ENCODE measurements at regions not wholly inside any gene's neighbourhood (a gene's known extent, or its start where the extent isn't known, plus 50 kb on each side); places are given as distances from the start of the nearest gene placed in this dataset.

DNA sequence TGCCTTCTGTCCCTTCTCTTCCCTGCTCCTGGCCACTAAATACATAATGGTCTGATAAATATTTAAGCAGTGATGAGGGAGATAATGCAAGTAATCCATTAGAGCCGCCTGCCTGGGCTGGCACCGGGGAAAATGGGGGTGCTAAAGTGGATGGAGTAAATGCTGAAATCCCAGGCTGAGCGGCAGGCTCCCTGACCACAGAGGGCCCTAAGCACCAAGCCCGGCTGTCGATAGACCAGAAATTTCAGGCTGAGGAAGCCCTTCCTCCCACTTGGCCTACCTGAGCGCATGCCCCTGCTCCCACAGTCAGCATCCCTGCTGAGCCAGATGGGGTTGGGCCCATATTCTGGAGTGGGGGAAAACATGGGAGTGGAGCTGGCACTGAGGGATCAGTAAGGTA, 197.5 kb upstream of the SKOR2 start:
- no peak overlapping the region for H3K27ac ChIP-seq (ENCODE audit: low read depth in 1 of 3, low read length in 2 of 3)
- H3K9me3 ChIP-seq (ENCODE audit: control insufficient read depth in 2 of 2, insufficient read depth in 1 of 2, low read depth in 1 of 2, low read length in 1 of 2), result peaks cover 0 to 5% of the 10 kb centered on the region in 2 donors
- no peaks in the 10 kb centered on the region for H3K36me3 ChIP-seq (ENCODE audit: control insufficient read depth in 3 of 3, insufficient read depth in 2 of 3, low read depth in 1 of 3, low read length in 3 of 3)
- H3K4me3 ChIP-seq (ENCODE audit: low read depth in 1 of 3, low read length in 3 of 3), result no peak overlapping the region
- H3K27me3 ChIP-seq (ENCODE audit: control insufficient read depth in 3 of 3, insufficient read depth in 3 of 3, low read length in 3 of 3), result peaks cover 0 to 2% (median 0%) of the 10 kb centered on the region in 3 donors
- DNase-seq (no peak), FAIRE-seq (no peak)
- H3K4me1 ChIP-seq (ENCODE audit: control insufficient read depth in 3 of 3, insufficient read depth in 2 of 3, low read depth in 1 of 3, low read length in 2 of 3), result no peaks in the 10 kb centered on the region
- WGBS, 3 donors, result 79 to 84% (median 82%) methylated on average over 6 of the region's 6 CpGs

DNA sequence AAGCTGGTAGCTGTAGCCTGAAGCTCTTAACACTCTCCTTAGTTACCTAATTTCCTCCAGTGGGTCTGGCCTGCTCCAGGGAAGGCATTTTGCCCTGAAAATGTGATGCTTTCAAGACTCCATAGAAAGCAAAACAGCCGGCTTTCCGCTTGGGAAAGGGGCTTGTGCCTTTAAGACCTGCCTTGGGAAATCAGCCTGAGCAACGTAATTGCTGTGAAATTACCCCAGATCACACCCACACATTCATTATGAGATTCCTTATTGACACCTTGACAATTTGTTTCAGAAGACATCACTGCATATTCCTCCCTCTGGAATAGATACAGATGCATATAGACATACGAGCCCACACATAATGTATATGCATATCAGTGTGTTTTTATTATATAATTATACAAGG, 190.5 kb upstream of the SKOR2 start:
- Histone ChIP-seq H3K27ac (ENCODE audit: low read depth in 1 of 3, low read length in 2 of 3) (no peak overlapping the region), H3K4me3 (ENCODE audit: low read depth in 1 of 3, low read length in 3 of 3) (no peak overlapping the region), H3K4me1 (ENCODE audit: control insufficient read depth in 3 of 3, insufficient read depth in 2 of 3, low read depth in 1 of 3, low read length in 2 of 3) (no peaks in the 10 kb centered on the region), H3K27me3 (ENCODE audit: control insufficient read depth in 3 of 3, insufficient read depth in 3 of 3, low read length in 3 of 3) (no peaks in the 10 kb centered on the region), H3K9me3 (ENCODE audit: control insufficient read depth in 2 of 2, insufficient read depth in 1 of 2, low read depth in 1 of 2, low read length in 1 of 2) (peaks cover 0 to 5% of the 10 kb centered on the region in 2 donors), H3K36me3 (ENCODE audit: control insufficient read depth in 3 of 3, insufficient read depth in 2 of 3, low read depth in 1 of 3, low read length in 3 of 3) (no peaks in the 10 kb centered on the region)
- FAIRE-seq (no peak), DNase-seq (no peak)
- 58 to 61% (median 60%) methylated on average over 4 of the region's 4 CpGs for WGBS, 3 donors

DNA sequence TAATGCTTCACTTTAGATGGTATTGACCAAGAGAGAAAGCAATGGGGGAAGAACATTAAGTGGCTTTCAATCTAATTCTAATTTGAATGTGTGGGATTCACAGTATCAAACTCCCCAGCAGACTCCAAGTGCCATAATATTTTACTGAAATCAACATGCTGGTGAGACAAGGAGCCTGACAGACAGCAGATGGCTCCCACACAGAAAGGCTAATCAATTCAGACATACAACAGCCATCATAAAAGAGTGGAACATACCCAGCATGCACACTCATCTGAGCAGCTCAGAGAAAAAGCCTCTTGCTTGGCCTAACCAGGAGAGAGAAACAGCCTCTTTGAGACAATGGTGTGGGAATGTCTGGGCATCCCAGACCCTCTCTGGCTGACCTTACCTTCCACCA, 186.5 kb upstream of the SKOR2 start:
- H3K36me3 ChIP-seq (ENCODE audit: control insufficient read depth in 3 of 3, insufficient read depth in 2 of 3, low read depth in 1 of 3, low read length in 3 of 3), result no peaks in the 10 kb centered on the region
- H3K27ac ChIP-seq (ENCODE audit: low read depth in 1 of 3, low read length in 2 of 3), result no peak overlapping the region
- H3K27me3 ChIP-seq (ENCODE audit: control insufficient read depth in 3 of 3, insufficient read depth in 3 of 3, low read length in 3 of 3), result no peaks in the 10 kb centered on the region
- no peaks in the 10 kb centered on the region for H3K9me3 ChIP-seq (ENCODE audit: control insufficient read depth in 2 of 2, insufficient read depth in 1 of 2, low read depth in 1 of 2, low read length in 1 of 2)
- DNase-seq, result no peak
- FAIRE-seq, result no peak
- no peak overlapping the region for H3K4me3 ChIP-seq (ENCODE audit: low read depth in 1 of 3, low read length in 3 of 3)
- no peaks in the 10 kb centered on the region for H3K4me1 ChIP-seq (ENCODE audit: control insufficient read depth in 3 of 3, insufficient read depth in 2 of 3, low read depth in 1 of 3, low read length in 2 of 3)

DNA sequence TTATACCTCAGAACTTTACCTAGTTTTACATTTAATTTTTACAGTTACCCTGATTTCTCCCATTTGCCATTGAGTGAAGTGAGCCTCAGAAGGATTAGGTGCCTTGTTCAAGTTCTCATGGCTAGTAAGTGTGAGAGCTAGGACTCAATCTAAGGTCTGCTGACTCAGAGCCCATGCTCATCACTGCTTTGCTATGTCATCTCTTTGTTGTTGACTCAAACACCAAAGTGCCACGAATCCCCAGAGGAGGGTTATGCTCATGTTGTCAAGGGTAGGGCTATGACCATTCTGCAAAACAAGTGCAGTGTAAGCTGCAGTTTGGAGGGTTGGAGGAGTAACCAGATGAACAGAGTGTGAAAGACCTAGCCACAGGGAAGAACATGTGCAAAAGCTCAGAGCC, 185.4 kb upstream of the SKOR2 start:
- FAIRE-seq (no peak), DNase-seq (no peak)
- H3K4me1 ChIP-seq (ENCODE audit: control insufficient read depth in 3 of 3, insufficient read depth in 2 of 3, low read depth in 1 of 3, low read length in 2 of 3), result no peaks in the 10 kb centered on the region
- H3K36me3 ChIP-seq (ENCODE audit: control insufficient read depth in 3 of 3, insufficient read depth in 2 of 3, low read depth in 1 of 3, low read length in 3 of 3), result no peaks in the 10 kb centered on the region
- H3K27ac ChIP-seq (ENCODE audit: low read depth in 1 of 3, low read length in 2 of 3), result no peak overlapping the region
- 30 to 54% (median 36%) methylated on average over 1 of the region's 1 CpG for WGBS, 3 donors
- no peaks in the 10 kb centered on the region for H3K9me3 ChIP-seq (ENCODE audit: control insufficient read depth in 2 of 2, insufficient read depth in 1 of 2, low read depth in 1 of 2, low read length in 1 of 2)
- H3K27me3 ChIP-seq (ENCODE audit: control insufficient read depth in 3 of 3, insufficient read depth in 3 of 3, low read length in 3 of 3), result no peaks in the 10 kb centered on the region
- no peak overlapping the region for H3K4me3 ChIP-seq (ENCODE audit: low read depth in 1 of 3, low read length in 3 of 3)

DNA sequence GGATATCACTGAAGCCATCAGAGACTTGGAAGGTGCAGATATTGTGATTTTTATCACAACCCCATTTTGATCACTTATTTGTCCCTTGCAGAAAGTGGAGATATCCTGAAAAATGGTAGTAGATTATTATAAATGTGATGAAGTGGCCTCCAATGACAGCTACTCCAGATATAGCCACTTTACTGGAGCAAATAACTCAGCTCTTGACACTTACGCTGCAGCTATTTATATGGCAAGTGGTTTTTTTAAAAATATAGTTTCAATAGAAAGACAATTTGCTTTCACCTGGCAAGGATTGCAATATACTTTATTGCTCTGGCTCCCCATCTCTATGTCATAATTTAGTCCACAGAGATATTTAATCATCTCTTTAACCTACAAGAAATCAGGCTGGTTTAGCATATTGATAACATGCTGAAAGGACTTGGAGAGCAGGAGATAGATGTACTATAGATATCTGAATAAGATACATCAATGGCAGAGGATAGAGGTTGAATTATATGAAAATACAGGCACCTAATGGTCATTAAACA, 182.8 kb upstream of the SKOR2 start:
- H3K4me3 ChIP-seq (ENCODE audit: low read depth in 1 of 3, low read length in 3 of 3), result no peak overlapping the region
- WGBS, 3 donors, result 86 to 89% (median 89%) methylated on average over 1 of the region's 1 CpG
- FAIRE-seq, result no peak
- no peaks in the 10 kb centered on the region for H3K9me3 ChIP-seq (ENCODE audit: control insufficient read depth in 2 of 2, insufficient read depth in 1 of 2, low read depth in 1 of 2, low read length in 1 of 2)
- no peak for DNase-seq
- H3K27ac ChIP-seq (ENCODE audit: low read depth in 1 of 3, low read length in 2 of 3), result no peak overlapping the region
- H3K36me3 ChIP-seq (ENCODE audit: control insufficient read depth in 3 of 3, insufficient read depth in 2 of 3, low read depth in 1 of 3, low read length in 3 of 3), result no peaks in the 10 kb centered on the region
- H3K27me3 ChIP-seq (ENCODE audit: control insufficient read depth in 3 of 3, insufficient read depth in 3 of 3, low read length in 3 of 3), result no peaks in the 10 kb centered on the region
- H3K4me1 ChIP-seq (ENCODE audit: control insufficient read depth in 3 of 3, insufficient read depth in 2 of 3, low read depth in 1 of 3, low read length in 2 of 3), result no peaks in the 10 kb centered on the region

DNA sequence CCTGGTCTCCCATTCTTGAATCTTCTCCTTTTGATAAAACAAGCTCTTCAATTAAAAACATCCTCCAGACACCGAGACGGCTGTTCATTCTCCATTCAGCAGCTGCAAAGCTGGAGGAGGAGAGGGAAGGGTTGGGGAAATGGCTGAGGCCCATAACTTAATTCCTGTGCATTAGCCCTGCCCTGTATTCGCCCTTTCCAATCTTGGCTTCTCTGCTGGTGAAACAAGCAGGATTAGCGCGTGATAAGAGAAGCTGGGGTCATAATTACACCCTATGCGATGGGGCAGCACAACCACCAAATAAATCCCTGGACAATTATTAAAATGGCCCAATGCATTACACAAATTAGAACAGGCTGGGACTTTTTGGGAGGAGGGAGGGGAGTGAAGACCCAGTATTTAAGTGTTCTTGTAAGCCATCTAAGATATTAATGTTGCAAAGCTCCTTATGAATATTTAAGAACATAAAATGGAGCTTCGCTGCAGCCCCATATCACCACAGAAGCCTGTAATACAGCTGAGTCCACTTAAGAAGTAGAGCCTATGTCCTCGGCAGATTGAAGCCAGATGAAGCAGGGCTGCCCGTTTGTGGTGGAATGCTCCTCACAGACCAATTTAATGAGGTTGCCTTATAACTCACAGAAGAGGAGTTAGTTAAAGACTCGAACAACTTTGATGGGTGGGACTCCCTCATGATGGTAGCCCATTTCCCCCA, 176.6 kb upstream of the SKOR2 start:
- Histone ChIP-seq H3K9me3 (ENCODE audit: control insufficient read depth in 2 of 2, insufficient read depth in 1 of 2, low read depth in 1 of 2, low read length in 1 of 2) (no peaks in the 10 kb centered on the region), H3K27me3 (ENCODE audit: control insufficient read depth in 3 of 3, insufficient read depth in 3 of 3, low read length in 3 of 3) (peaks cover 0 to 3% (median 0%) of the 10 kb centered on the region in 3 donors), H3K27ac (ENCODE audit: low read depth in 1 of 3, low read length in 2 of 3) (no peak overlapping the region), H3K4me3 (ENCODE audit: low read depth in 1 of 3, low read length in 3 of 3) (no peak overlapping the region), H3K36me3 (ENCODE audit: control insufficient read depth in 3 of 3, insufficient read depth in 2 of 3, low read depth in 1 of 3, low read length in 3 of 3) (no peaks in the 10 kb centered on the region), H3K4me1 (ENCODE audit: control insufficient read depth in 3 of 3, insufficient read depth in 2 of 3, low read depth in 1 of 3, low read length in 2 of 3) (no peaks in the 10 kb centered on the region)
- DNase-seq (no peak), FAIRE-seq (no peak)
- 63 to 71% (median 66%) methylated on average over 10 of the region's 10 CpGs for WGBS, 3 donors

DNA sequence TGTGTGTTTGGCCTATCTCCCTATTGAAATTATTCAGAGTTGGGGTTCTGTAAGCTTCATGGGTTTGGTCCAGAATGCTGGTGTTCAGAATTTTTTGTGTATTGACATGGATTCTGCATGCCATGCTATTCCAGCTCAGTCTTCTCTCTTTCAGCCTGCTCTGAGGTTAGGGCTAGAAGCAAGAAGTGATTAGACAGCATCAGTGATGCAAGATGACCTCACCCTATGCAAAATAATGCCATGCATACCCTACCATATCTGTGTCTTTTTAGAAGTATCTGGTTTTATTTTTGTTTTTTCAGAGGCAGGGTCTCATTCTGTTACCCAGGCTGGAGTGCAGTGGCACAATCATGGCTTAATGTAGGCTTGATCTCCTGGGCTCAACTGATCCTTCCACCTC, 175.6 kb upstream of the SKOR2 start:
- DNase-seq (no peak), FAIRE-seq (no peak)
- Histone ChIP-seq H3K27me3 (ENCODE audit: control insufficient read depth in 3 of 3, insufficient read depth in 3 of 3, low read length in 3 of 3) (peaks cover 0 to 3% (median 0%) of the 10 kb centered on the region in 3 donors), H3K4me1 (ENCODE audit: control insufficient read depth in 3 of 3, insufficient read depth in 2 of 3, low read depth in 1 of 3, low read length in 2 of 3) (no peaks in the 10 kb centered on the region), H3K9me3 (ENCODE audit: control insufficient read depth in 2 of 2, insufficient read depth in 1 of 2, low read depth in 1 of 2, low read length in 1 of 2) (no peaks in the 10 kb centered on the region), H3K27ac (ENCODE audit: low read depth in 1 of 3, low read length in 2 of 3) (no peak overlapping the region), H3K4me3 (ENCODE audit: low read depth in 1 of 3, low read length in 3 of 3) (no peak overlapping the region), H3K36me3 (ENCODE audit: control insufficient read depth in 3 of 3, insufficient read depth in 2 of 3, low read depth in 1 of 3, low read length in 3 of 3) (no peaks in the 10 kb centered on the region)

DNA sequence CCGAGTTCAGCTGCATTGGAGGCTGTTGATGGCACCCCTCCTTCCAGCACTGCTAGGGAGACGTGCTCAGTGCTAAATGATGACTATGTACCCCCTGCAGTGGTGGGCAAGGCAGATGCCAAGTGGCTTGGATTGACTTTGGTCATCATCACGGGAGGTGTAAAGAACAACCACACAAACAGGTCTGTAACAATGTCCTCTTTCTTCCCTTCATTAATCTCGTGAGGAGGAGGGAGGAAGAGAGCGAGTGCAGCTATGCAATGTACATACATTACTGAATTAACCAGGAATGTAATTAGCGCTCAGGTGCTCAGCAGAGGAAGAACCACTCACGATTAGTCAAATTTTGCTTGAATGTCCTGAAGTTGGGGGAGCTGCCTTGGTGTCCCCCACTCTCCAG, 173.9 kb upstream of the SKOR2 start:
- Histone ChIP-seq H3K4me3 (ENCODE audit: low read depth in 1 of 3, low read length in 3 of 3) (no peak overlapping the region), H3K27me3 (ENCODE audit: control insufficient read depth in 3 of 3, insufficient read depth in 3 of 3, low read length in 3 of 3) (peaks cover 0 to 3% (median 0%) of the 10 kb centered on the region in 3 donors), H3K27ac (ENCODE audit: low read depth in 1 of 3, low read length in 2 of 3) (no peak overlapping the region), H3K9me3 (ENCODE audit: control insufficient read depth in 2 of 2, insufficient read depth in 1 of 2, low read depth in 1 of 2, low read length in 1 of 2) (no peaks in the 10 kb centered on the region), H3K36me3 (ENCODE audit: control insufficient read depth in 3 of 3, insufficient read depth in 2 of 3, low read depth in 1 of 3, low read length in 3 of 3) (no peaks in the 10 kb centered on the region), H3K4me1 (ENCODE audit: control insufficient read depth in 3 of 3, insufficient read depth in 2 of 3, low read depth in 1 of 3, low read length in 2 of 3) (no peaks in the 10 kb centered on the region)
- DNase-seq (no peak), FAIRE-seq (no peak)
- WGBS, 3 donors, result 55 to 80% (median 63%) methylated on average over 7 of the region's 7 CpGs

DNA sequence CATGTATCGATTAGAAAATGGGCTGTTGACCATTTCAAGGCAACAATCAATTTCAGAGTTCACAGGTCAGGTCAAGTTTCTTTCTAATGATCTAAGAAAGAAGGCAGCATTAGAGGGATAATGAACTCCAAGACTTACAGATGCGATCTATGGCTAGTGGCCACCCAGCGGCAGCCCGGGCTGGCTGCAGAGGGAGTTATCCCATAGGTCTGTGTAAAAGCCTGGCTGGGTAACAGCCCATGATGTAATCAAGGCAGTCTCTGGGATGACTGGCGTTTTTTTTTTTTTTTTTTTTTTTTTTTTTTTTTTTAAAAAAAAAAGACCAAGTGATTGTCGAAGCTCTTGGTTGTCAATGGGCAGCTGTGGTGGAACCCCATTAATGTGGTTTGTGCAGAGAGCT, 171.1 kb upstream of the SKOR2 start:
- no peak for FAIRE-seq
- Histone ChIP-seq H3K9me3 (ENCODE audit: control insufficient read depth in 2 of 2, insufficient read depth in 1 of 2, low read depth in 1 of 2, low read length in 1 of 2) (no peaks in the 10 kb centered on the region), H3K4me3 (ENCODE audit: low read depth in 1 of 3, low read length in 3 of 3) (no peak overlapping the region), H3K27me3 (ENCODE audit: control insufficient read depth in 3 of 3, insufficient read depth in 3 of 3, low read length in 3 of 3) (peaks cover 0 to 2% (median 2%) of the 10 kb centered on the region in 3 donors), H3K36me3 (ENCODE audit: control insufficient read depth in 3 of 3, insufficient read depth in 2 of 3, low read depth in 1 of 3, low read length in 3 of 3) (no peaks in the 10 kb centered on the region), H3K27ac (ENCODE audit: low read depth in 1 of 3, low read length in 2 of 3) (no peak overlapping the region), H3K4me1 (ENCODE audit: control insufficient read depth in 3 of 3, insufficient read depth in 2 of 3, low read depth in 1 of 3, low read length in 2 of 3) (no peaks in the 10 kb centered on the region)
- WGBS, 3 donors, result 62 to 72% (median 72%) methylated on average over 6 of the region's 6 CpGs
- DNase-seq, result no peak
